NCI-H146 treated with DMSO at 0.1 percent for 48 hours (cell line): ENCODE measurements at regions not wholly inside any gene's neighbourhood (a gene's known extent, or its start where the extent isn't known, plus 50 kb on each side); places are given as distances from the start of the nearest gene placed in this dataset.
"Not testable (repeated sequence)": the region's sequence is repeated elsewhere in the genome, so short reads cannot be mapped to it uniquely, and the experiment has no call there.

Source experiments
- DNase-seq: peaks from one replicate; lab custom pipeline; 2025; ENCODE audit not compliant: unreplicated experiment; lab: John Stamatoyannopoulos, UW

DNA sequence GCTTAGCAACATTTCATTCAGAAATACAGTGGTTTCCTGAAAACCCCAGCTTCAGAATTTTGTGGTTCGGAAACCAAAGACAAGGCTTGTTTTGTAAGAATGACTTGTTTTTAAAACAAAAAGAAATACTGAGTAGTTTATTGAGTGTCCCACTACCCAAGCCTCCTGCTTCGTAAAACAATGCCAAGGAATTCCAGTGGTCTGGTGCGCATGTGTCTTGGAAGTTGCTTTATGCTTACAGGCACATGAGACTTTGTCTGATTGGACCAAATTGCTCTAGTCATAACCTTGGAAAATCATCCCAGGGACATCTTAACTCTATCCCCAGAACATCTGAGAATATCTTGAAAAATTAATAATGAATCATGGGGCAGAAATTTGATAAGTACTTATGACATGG, 77.1 kb upstream of the FST start:
- no peak for DNase-seq

DNA sequence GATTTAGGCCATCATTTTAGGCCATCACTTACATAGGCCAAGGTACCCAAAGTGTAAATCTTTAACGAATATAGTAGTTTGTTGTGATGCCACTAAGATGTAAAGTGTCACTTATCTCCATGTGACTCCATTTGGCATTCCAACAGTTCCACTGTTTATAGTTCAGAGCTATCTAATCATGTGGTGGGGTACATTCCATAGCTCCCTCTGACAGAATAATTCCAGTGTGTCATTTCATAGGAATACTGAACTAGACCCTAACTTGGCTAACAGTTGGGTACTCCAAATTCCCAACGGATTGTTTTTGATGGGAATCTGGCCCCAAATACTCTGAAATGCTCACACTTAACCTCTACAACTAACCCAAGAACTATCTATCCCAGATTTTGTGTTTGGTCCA, 76.7 kb upstream of the FST start:
- DNase-seq = no peak

DNA sequence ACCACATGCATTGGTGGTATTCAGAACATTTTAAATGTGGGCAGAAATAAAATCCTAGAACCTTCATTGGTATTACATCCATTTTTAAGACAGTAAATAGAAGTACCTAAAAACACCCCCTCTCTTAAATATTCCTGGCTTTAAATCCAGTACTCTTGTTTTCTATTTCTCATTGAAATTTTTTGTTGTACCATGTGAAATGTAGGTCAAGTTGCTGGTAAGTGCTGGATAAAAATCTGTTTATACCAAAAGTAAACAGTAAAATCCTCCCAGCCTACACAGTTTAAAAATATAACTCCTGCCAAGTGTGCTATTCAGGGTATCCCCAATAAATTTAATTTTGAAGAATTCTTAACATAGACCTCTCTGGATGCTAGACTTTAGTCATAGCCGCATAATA, 75.0 kb upstream of the FST start:
- no peak for DNase-seq

DNA sequence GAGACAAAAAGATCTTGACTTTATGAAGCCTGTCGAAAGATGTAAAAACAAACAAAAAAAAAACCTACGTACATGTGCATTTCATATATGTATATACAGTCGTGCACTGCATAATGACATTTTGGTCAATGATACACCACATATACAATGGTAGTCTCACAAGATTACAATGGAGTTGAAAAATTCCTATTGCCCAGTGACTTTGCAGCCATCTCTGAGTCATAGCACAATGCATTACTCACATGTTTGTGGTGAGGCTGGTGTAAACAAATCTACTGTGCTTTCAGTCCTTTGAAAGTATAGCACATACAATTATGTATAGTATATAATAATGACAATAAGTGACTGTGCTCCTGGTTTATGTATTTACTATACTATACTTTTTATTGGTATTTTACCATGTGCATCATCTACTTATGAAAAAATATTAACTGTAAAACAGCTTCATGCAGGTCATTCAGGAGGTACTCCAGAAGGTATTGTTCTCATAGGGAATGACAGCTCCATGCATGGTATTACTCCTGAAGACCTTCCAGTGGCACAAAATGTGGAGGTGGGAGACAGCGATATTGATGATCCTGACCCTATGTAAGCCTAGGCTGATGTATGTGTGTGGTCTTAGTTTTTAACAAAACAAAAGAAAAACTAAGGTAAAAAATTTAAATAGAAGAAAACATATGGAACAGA, 73.7 kb upstream of the FST start:
- no peak for DNase-seq

DNA sequence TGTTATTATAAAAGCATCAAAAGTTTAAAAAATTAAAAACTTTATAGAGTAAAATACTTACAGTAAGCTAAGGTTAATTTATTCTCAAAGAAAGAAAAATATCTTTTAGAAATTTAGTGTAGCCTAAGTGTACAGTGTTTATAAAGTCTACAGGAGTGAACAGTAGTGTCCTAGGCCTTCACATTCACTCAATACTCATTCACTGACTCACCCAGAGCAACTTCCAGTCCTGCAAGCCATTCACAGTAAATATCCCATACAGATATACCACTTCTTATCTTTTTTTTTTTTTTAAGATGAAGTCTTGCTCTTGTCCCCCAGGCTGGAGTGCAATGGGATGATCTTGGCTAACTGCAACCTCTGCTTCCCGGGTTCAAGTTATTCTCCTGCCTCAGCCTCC, 73.1 kb upstream of the FST start:
- DNase-seq = no peak

DNA sequence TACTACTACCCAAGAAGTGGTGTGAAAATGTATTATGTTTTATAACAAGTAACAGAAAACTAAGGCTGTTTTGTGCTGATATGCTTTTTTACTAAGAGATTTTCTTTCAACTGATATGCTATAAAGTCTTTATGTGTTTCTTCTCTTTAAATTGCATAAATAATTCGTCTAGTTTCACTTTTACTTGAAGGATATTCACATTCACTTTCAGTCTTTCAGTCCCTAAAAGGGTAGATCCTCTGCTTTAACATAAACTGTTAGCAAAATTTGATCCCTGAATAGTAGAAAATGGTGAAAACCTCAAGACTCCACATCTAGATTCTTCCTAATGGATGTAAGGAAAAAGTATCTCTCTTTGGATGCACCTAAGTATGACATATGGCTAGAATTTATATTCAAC, 69.0 kb upstream of the FST start:
- DNase-seq = no peak

DNA sequence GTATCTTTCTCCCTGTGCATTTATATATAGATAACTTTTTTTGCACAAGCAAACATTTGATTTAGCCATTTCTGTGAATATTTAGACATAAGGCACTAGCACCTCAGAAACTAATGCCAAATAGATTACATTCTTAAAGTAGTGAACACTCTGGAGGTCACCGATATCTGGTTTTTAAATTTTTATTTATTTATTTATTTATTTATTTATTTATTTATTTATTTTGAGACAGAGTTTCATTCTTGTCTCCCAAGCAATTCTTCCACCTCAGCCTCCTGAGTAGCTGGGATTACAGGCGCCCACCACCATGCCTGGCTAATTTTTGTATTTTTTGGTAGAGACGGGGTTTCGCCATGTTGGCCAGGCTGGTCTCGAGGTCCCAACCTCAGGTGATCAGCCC, 67.9 kb upstream of the FST start:
- DNase-seq = not testable (repeated sequence)

- no peak for DNase-seq
Observed at GRCh38 chr5:53416144-53416738, 64.2 kb upstream of the FST start.

- no peak for DNase-seq
Observed at GRCh38 chr5:53418409-53418808, 62.0 kb upstream of the FST start.

DNA sequence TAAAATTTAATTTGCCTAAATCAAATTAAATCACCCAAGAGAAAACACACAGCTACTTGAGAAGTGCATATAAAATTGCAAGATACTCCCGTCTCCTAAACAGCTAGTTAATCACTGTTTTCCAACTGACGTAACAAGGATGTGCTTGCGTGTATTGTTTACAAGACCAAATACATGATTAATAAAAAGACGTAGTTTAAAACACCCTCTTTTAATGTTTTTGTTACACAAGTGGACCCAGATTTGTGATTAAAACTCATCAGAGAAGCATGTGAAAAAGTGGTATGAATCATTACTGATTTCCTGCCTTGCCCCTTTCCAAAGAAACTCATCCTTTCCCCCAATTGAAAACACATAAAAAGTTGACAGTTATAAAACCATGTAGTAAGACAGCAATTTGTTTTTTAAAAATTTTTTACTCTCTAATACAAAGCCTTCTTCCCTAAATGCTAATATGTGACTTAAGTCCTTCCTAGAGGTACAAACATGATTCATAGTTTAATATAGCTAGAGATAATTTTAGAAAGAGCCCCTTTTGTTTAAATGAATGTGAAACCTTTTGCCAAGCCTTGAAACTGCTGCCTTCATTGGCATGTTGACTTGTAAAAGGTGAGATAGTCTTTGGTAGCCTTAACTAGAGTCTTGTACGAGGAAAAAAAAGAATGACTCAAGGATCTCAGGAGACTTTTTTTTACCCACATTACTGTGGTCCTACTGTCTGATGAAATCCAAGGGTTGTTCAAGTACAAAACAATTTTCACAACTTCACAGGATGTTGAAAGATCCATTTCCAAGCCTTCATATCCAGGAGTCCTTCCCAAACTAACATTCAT, 61.4 kb upstream of the FST start:
- DNase-seq = no peak

GRCh38 chr5:53422539-53422938, 57.9 kb upstream of the FST start:
- DNase-seq = no peak

DNA sequence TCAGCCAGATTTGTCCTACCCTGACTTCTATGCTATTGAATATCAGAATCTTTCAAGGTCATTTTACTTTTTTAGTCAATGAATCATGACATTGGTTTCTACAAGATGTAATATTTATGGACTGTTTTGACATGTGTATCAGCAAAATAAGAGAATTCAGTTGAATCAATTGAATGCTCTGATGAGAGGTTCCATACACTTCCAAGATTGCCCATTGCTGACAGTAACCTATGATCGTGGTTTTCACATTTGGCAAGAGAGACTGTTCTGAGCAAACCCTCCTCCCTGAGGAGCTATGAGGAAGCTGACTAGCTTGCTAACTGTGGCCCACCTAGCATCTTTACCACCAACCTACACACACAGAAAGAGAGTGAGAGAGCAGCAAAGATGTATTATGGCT, 56.7 kb upstream of the FST start:
- no peak for DNase-seq

DNA sequence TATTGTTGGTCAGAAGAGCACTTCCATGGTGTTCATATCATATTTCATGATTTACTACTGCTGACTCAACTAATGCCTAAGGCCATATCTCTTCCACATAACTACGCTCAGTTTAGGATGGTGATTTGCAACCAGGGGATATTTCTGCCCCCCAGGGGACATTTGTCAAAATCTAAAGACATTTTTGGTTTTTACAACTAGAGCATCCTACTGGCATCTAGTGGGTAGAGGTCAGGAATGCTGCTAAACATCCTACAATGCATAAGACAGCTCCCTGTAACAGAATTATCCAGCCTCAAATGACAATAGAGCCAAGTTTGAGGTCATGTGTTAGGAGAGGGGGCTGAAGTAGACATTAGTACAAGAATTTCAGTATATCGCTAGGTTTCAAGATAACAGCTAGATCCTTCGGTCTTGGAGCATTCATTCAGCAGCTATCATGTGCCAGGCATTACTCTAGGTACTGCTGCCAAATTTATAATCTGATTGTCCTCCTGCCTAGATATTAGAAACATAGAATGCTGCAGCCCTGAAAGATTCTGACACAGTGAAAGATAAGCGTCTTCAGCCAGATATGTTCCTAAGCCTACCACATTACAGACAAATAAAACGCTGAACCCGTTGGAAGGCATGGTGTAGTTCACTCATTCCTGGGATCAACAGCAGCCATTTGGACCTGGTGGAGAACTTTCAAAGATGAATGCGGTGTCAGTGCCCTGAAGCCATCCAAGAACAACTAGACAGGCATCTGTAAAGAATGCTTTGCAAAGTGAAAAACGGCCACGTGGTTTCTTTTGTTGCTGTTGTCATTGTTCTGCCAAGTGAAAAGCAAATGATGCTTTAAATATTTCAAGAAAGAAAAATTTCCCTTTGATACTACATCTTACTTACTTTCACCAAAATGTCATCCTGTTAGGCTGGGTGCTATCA, 55.5 kb upstream of the FST start:
- no peak for DNase-seq

DNA sequence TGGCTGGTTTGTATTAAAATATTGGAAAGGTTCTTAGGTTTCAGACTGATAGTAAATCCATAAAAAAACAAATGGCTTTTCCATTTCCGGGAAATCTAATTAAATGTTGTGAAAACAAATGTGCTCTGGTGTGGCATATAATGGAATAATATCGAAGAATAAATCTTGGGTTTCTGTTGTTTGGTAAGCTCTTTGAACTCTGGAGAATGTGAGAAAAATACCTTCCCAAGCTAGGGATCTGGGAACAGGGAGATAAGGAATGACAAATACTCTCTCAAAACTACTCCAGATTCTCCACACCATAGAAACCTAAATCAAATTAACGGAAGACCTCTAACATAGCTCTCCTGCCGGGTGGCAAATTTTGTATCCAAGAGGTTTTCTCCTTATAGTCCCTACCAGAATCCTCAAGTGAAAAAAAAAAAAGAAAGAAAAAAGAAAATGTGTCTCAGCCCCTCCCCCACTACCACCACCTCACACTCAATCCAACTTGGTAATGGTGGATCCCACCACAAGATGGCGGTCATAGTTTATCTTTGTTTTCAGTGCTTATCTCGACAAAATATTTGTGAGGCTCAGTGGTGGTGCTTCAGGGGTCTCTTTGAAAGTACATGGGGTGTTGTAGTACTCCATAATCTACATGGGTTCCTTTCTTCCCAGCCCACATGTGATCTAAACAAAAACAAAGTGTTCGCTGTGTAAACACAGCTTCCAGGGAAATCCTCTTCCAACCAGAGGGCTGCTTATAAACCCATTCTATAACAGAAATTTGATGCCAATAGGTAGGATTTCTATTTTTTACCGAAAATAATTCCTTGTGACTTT, 54.5 kb upstream of the FST start:
- peak; percentile 55 for DNase-seq

GRCh38 chr5:53426512-53426830, 54.0 kb upstream of the FST start:
- DNase-seq = no peak

GRCh38 chr5:53426878-53427277, 53.6 kb upstream of the FST start:
- DNase-seq = no peak

DNA sequence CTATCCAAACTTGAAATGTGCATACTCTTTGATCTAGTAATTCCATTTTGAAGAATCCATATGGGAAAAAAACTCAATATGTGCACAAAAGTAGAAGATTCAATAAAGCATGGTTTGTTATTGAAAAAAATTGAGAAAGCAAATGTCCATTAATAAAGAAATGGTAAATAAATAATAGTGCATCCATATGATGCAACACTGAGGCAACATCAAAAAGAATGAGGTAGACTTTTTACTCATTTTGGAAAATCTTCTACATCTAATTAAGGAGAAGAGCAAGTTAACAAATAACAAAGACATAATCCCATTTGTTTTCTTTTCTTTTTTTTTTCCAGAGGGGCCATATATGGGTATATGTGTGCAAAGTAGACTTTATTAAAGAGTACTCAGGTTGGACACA, 52.5 kb upstream of the FST start:
- DNase-seq = no peak

DNA sequence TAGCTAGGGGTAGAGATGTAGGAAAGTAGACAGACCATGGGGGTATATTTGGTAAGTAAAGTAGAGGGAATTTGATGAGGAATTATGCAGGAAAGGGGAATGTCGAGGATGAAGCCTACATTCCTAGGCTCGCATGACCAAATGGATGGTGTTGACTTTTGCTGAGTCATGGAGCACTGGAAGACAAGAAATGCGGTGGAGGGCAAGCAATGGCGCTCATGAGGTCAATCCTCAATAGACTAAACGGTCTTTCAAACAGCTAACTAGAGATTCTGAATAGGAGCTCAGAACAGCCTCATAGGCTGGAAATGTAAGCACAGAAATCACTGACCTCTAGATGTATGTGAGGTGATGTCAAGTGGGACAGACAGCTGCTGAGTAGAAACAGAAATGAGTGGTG, 50.7 kb upstream of the FST start:
- DNase-seq = no peak

- DNase-seq = no peak
Observed at GRCh38 chr5:53430618-53431252, 49.7 kb upstream of the FST start.
